WTC11 (cell line): ENCODE measurements at regions not wholly inside any gene's neighbourhood (a gene's known extent, or its start where the extent isn't known, plus 50 kb on each side); places are given as distances from the start of the nearest gene placed in this dataset.
A peak's percentile ranks its signal among the peaks of the same experiment; 100 is the strongest.

Experiments
- ATAC-seq: fragments of 200-7000 bp; cut with Tn5 transposase; 2 replicates; pipeline ENCODE4 v1.10.0; 2021; ENCODE audit warnings: mild to moderate bottlenecking, moderate library complexity
- CTCF ChIA-PET: fragments of 300-600 bp; sonication (Branson Sonifier 250); formaldehyde crosslinking; loops from one replicate; lab custom pipeline; 2021; ENCODE audit warnings: antibody characterized with exemption; lab: Charles Lee
- POLR2A ChIA-PET: fragments of 350-600 bp; sonication (Branson Sonifier 250); formaldehyde crosslinking; loops from one replicate; lab custom pipeline; 2021; ENCODE audit warnings: antibody characterized with exemption; lab: Charles Lee
- DNase-seq: peaks from one replicate; pipeline ENCODE4 v3.0.0; 2021; ENCODE audit warnings: low spot score
- H3K27ac Mint-ChIP-seq: 2 replicates; pipeline ENCODE4 v1.8.0; 2021; ENCODE audit warnings: mixed read lengths
- H3K27me3 Mint-ChIP-seq: 2 replicates; pipeline ENCODE4 v1.8.0; 2021; ENCODE audit warnings: low read depth, mild to moderate bottlenecking, moderate library complexity, mixed read lengths
- H3K36me3 Mint-ChIP-seq: 2 replicates; pipeline ENCODE4 v1.8.0; 2021; ENCODE audit warnings: mixed read lengths
- H3K4me1 Mint-ChIP-seq: 2 replicates; pipeline ENCODE4 v1.8.0; 2022; ENCODE audit warnings: mixed read lengths
- H3K4me3 Mint-ChIP-seq: 2 replicates; pipeline ENCODE4 v1.8.0; 2021; ENCODE audit warnings: mild to moderate bottlenecking, moderate library complexity, mixed read lengths
- H3K9me3 Mint-ChIP-seq: 2 replicates; pipeline ENCODE4 v1.8.0; 2021; ENCODE audit warnings: mixed read lengths
- ATF1 ChIP-seq: sonication (generic); formaldehyde crosslinking; IDR thresholded peaks from 2 replicates; pipeline ENCODE4 v1.8.1; 2023; ENCODE audit warnings: mild to moderate bottlenecking, moderate library complexity, missing genetic modification reagents
- CREB1 ChIP-seq: sonication (generic); formaldehyde crosslinking; IDR thresholded peaks from 2 replicates; pipeline ENCODE4 v1.8.0; 2023; ENCODE audit warnings: mild to moderate bottlenecking, missing genetic modification reagents
- ESRRA ChIP-seq: sonication (generic); formaldehyde crosslinking; IDR thresholded peaks from 2 replicates; pipeline ENCODE4 v1.8.1; 2022; ENCODE audit warnings: mild to moderate bottlenecking, missing genetic modification reagents, borderline replicate concordance
- FOXJ3 ChIP-seq: sonication (generic); formaldehyde crosslinking; IDR thresholded peaks from 2 replicates; pipeline ENCODE4 v1.9.0; 2021; ENCODE audit warnings: missing genetic modification reagents, mild to moderate bottlenecking, borderline replicate concordance
- FOXK1 ChIP-seq: sonication (generic); formaldehyde crosslinking; IDR thresholded peaks from 2 replicates; pipeline ENCODE4 v1.8.0; 2022; ENCODE audit warnings: mild to moderate bottlenecking, moderate library complexity, missing genetic modification reagents
- HMGA2 ChIP-seq: fragments of 250-450 bp; sonication (Bioruptor Pico); IDR thresholded peaks from 2 replicates; pipeline ENCODE4 v1.4.0; 2021; ENCODE audit warnings: mild to moderate bottlenecking, moderate library complexity
- NFATC4 ChIP-seq: fragments of 250-450 bp; sonication (Bioruptor Pico); IDR thresholded peaks from 2 replicates; pipeline ENCODE4 v1.9.0; 2021; ENCODE audit warnings: mild to moderate bottlenecking
- NR2C2 ChIP-seq: sonication (generic); formaldehyde crosslinking; IDR thresholded peaks from 2 replicates; pipeline ENCODE4 v1.8.0; 2022; ENCODE audit warnings: mild to moderate bottlenecking, missing genetic modification reagents
- OVOL2 ChIP-seq: fragments of 250-450 bp; sonication (Bioruptor Pico); IDR thresholded peaks from 2 replicates; pipeline ENCODE4 v1.9.0; 2021; ENCODE audit warnings: mild to moderate bottlenecking, borderline replicate concordance
- RORB ChIP-seq: fragments of 250-450 bp; sonication (Bioruptor Pico); IDR thresholded peaks from 2 replicates; pipeline ENCODE4 v1.9.0; 2021; ENCODE audit warnings: mild to moderate bottlenecking
- ZNF121 ChIP-seq: sonication (generic); formaldehyde crosslinking; IDR thresholded peaks from 2 replicates; pipeline ENCODE4 v1.8.0; 2023; ENCODE audit warnings: missing genetic modification reagents
- ZNF425 ChIP-seq: fragments of 250-450 bp; sonication (Bioruptor Pico); conservative IDR thresholded peaks from 2 replicates; pipeline ENCODE4 v1.9.0; 2021; ENCODE audit warnings: mild to moderate bottlenecking
- TF ChIP-seq, protein P1 (sequence below): sonication (generic); formaldehyde crosslinking; IDR thresholded peaks from 2 replicates; pipeline ENCODE4 v1.8.0; 2023; ENCODE audit warnings: missing genetic modification reagents, mild to moderate bottlenecking, borderline replicate concordance
- TF ChIP-seq, protein P2 (sequence below): sonication (generic); formaldehyde crosslinking; IDR thresholded peaks from 2 replicates; pipeline ENCODE4 v1.8.0; 2023; ENCODE audit warnings: missing genetic modification reagents
- TF ChIP-seq, protein P3 (sequence below): sonication (generic); formaldehyde crosslinking; IDR thresholded peaks from 2 replicates; pipeline ENCODE4 v1.8.1; 2023; ENCODE audit warnings: mild to moderate bottlenecking, moderate library complexity, missing genetic modification reagents
- TF ChIP-seq, protein P4 (sequence below): fragments of 250-450 bp; sonication (Bioruptor Pico); IDR thresholded peaks from 2 replicates; pipeline ENCODE4 v1.9.0; 2021; ENCODE audit warnings: mild to moderate bottlenecking, borderline replicate concordance
- TF ChIP-seq, protein P5 (sequence below): sonication (generic); formaldehyde crosslinking; IDR thresholded peaks from 2 replicates; pipeline ENCODE4 v1.8.1; 2022; ENCODE audit warnings: mild to moderate bottlenecking, missing genetic modification reagents, moderate library complexity, borderline replicate concordance

GRCh38 chr16:85199880-85200279 lies 87.6 kb upstream of the CIBAR2 start (continued):
- TF ChIP-seq, protein P1, sequence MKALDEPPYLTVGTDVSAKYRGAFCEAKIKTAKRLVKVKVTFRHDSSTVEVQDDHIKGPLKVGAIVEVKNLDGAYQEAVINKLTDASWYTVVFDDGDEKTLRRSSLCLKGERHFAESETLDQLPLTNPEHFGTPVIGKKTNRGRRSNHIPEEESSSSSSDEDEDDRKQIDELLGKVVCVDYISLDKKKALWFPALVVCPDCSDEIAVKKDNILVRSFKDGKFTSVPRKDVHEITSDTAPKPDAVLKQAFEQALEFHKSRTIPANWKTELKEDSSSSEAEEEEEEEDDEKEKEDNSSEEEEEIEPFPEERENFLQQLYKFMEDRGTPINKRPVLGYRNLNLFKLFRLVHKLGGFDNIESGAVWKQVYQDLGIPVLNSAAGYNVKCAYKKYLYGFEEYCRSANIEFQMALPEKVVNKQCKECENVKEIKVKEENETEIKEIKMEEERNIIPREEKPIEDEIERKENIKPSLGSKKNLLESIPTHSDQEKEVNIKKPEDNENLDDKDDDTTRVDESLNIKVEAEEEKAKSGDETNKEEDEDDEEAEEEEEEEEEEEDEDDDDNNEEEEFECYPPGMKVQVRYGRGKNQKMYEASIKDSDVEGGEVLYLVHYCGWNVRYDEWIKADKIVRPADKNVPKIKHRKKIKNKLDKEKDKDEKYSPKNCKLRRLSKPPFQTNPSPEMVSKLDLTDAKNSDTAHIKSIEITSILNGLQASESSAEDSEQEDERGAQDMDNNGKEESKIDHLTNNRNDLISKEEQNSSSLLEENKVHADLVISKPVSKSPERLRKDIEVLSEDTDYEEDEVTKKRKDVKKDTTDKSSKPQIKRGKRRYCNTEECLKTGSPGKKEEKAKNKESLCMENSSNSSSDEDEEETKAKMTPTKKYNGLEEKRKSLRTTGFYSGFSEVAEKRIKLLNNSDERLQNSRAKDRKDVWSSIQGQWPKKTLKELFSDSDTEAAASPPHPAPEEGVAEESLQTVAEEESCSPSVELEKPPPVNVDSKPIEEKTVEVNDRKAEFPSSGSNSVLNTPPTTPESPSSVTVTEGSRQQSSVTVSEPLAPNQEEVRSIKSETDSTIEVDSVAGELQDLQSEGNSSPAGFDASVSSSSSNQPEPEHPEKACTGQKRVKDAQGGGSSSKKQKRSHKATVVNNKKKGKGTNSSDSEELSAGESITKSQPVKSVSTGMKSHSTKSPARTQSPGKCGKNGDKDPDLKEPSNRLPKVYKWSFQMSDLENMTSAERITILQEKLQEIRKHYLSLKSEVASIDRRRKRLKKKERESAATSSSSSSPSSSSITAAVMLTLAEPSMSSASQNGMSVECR, result no peak
- no peak for TF ChIP-seq NFATC4 (CRISPR knock-in tag)
- TF ChIP-seq, protein P2, sequence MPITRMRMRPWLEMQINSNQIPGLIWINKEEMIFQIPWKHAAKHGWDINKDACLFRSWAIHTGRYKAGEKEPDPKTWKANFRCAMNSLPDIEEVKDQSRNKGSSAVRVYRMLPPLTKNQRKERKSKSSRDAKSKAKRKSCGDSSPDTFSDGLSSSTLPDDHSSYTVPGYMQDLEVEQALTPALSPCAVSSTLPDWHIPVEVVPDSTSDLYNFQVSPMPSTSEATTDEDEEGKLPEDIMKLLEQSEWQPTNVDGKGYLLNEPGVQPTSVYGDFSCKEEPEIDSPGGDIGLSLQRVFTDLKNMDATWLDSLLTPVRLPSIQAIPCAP, result no peak
- no peak for TF ChIP-seq CREB1

DNA sequence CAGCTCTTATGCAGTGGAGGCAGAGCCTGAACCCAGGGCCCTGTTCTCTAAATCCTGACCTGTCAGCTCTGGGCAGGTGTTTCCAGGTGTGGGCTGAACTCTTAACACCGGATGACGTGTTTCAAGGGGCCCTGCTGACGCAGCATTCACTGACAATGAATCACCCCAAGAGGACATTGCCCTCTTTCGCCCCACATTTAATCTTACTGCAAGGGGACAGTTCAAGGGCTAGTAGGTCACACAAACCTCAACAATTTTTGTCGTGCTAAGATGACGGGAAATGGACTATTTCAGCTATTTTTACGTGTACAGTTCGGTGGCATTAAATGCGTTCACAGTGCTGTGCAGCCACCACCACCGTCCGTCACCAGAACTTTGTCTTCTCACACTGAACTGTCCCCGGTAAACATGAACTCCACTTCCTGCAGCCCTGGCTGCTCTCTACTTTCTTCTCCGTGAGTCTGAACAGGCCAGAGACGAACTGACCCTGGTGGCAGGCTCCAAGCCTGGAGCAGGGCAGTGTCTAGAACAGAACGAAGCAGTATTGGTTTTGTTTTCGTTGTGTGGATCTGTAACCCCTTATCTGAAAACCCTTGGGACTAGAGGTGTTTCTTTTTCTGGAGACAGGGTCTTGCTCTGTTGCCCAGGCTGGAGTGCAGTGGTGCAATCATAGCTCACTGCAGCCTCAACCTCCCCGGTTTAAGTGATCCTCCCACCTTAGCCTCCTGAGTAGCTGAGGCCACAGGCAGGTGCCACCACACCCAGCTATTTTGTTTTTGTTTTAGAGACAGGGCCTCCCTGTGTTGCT lies 88.4 kb upstream of the CIBAR2 start:
- H3K36me3 Mint-ChIP-seq, result peaks cover 6% of the 10 kb centered on the region; the same call in 1 of the 2 replicates
- ATAC-seq (no peak), DNase-seq (no peak)
- H3K27ac Mint-ChIP-seq, result peak overlapping the region; percentile 56
- TF ChIP-seq ZNF121, result peak; percentile 77
- TF ChIP-seq, protein P3, sequence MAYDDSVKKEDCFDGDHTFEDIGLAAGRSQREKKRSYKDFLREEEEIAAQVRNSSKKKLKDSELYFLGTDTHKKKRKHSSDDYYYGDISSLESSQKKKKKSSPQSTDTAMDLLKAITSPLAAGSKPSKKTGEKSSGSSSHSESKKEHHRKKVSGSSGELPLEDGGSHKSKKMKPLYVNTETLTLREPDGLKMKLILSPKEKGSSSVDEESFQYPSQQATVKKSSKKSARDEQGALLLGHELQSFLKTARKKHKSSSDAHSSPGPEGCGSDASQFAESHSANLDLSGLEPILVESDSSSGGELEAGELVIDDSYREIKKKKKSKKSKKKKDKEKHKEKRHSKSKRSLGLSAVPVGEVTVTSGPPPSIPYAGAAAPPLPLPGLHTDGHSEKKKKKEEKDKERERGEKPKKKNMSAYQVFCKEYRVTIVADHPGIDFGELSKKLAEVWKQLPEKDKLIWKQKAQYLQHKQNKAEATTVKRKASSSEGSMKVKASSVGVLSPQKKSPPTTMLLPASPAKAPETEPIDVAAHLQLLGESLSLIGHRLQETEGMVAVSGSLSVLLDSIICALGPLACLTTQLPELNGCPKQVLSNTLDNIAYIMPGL (CRISPR knock-in tag), result no peak
- 0 out of 2 replicates have a peak, but pooled peaks cover 3% of the 10 kb centered on the region for H3K9me3 Mint-ChIP-seq
- H3K27me3 Mint-ChIP-seq, result no peaks in the 10 kb centered on the region; the same call in 1 of the 2 replicates
- H3K4me3 Mint-ChIP-seq, result no peak overlapping the region
- peaks cover 29% of the 10 kb centered on the region for H3K4me1 Mint-ChIP-seq
- ChIA-PET POLR2A (no interaction called here), CTCF (interaction anchor here (1.4 to 4.6 kb wide), 3 partner anchors 26 to 86 kb away, joined by 3 to 26 read pairs (median 4); no protein-coding TSS in a partner anchor)

DNA sequence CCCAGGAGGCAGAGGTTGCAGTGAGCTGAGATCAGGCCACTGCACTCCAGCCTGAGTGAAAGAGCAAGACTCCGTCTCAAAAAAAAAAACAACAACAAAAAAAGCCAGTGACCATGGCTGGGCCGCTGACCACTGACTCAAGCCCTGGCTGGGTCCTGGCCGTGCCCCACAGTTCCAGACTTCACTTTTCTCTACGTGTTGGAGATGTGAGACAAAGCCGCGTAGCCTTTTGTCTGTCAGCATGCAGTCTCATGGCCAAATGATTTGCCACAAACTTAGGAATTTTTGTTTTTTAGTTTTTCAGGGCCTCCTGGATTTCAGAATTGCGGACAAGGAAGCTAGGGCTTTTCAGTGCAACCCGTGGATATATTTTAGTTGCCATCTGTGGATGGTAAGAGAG lies 89.3 kb upstream of the CIBAR2 start:
- Mint-ChIP-seq H3K9me3 (0 out of 2 replicates have a peak, but pooled peaks cover 3% of the 10 kb centered on the region), H3K27me3 (no peaks in the 10 kb centered on the region; the same call in 1 of the 2 replicates), H3K4me3 (no peak overlapping the region), H3K36me3 (peaks cover 6% of the 10 kb centered on the region; the same call in 1 of the 2 replicates), H3K27ac (peak overlapping the region; percentile 82; the same call in 1 of the 2 replicates), H3K4me1 (peaks cover 30% of the 10 kb centered on the region)
- ChIA-PET CTCF (interaction anchor here (0.5 to 4.6 kb wide), 8 partner anchors 14 to 102 kb away, joined by 3 to 26 read pairs (median 6); no protein-coding TSS in a partner anchor), POLR2A (interaction anchor here (0.6 kb wide), 1 partner anchor 1809 kb away, joined by 3 read pairs; no protein-coding TSS in a partner anchor)
- DNase-seq (no peak), ATAC-seq (no peak)
- TF ChIP-seq RORB (CRISPR knock-in tag) (no peak), ZNF425 (CRISPR knock-in tag) (no peak), NR2C2 (CRISPR knock-in tag) (no peak), ATF1 (no peak), HMGA2 (CRISPR knock-in tag) (no peak), CREB1 (no peak), OVOL2 (CRISPR knock-in tag) (no peak), FOXJ3 (CRISPR knock-in tag) (no peak), FOXK1 (CRISPR knock-in tag) (no peak), ESRRA (CRISPR knock-in tag) (no peak)
- TF ChIP-seq, protein P4, sequence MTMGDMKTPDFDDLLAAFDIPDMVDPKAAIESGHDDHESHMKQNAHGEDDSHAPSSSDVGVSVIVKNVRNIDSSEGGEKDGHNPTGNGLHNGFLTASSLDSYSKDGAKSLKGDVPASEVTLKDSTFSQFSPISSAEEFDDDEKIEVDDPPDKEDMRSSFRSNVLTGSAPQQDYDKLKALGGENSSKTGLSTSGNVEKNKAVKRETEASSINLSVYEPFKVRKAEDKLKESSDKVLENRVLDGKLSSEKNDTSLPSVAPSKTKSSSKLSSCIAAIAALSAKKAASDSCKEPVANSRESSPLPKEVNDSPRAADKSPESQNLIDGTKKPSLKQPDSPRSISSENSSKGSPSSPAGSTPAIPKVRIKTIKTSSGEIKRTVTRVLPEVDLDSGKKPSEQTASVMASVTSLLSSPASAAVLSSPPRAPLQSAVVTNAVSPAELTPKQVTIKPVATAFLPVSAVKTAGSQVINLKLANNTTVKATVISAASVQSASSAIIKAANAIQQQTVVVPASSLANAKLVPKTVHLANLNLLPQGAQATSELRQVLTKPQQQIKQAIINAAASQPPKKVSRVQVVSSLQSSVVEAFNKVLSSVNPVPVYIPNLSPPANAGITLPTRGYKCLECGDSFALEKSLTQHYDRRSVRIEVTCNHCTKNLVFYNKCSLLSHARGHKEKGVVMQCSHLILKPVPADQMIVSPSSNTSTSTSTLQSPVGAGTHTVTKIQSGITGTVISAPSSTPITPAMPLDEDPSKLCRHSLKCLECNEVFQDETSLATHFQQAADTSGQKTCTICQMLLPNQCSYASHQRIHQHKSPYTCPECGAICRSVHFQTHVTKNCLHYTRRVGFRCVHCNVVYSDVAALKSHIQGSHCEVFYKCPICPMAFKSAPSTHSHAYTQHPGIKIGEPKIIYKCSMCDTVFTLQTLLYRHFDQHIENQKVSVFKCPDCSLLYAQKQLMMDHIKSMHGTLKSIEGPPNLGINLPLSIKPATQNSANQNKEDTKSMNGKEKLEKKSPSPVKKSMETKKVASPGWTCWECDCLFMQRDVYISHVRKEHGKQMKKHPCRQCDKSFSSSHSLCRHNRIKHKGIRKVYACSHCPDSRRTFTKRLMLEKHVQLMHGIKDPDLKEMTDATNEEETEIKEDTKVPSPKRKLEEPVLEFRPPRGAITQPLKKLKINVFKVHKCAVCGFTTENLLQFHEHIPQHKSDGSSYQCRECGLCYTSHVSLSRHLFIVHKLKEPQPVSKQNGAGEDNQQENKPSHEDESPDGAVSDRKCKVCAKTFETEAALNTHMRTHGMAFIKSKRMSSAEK, result no peak
- TF ChIP-seq, protein P5, sequence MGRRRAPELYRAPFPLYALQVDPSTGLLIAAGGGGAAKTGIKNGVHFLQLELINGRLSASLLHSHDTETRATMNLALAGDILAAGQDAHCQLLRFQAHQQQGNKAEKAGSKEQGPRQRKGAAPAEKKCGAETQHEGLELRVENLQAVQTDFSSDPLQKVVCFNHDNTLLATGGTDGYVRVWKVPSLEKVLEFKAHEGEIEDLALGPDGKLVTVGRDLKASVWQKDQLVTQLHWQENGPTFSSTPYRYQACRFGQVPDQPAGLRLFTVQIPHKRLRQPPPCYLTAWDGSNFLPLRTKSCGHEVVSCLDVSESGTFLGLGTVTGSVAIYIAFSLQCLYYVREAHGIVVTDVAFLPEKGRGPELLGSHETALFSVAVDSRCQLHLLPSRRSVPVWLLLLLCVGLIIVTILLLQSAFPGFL, result no peak
